C1 segment of cervical spinal cord (tissue), 14 donors: ENCODE measurements at regions not wholly inside any gene's neighbourhood (a gene's known extent, or its start where the extent isn't known, plus 50 kb on each side); places are given as distances from the start of the nearest gene placed in this dataset.

ENCODE experiments used
- DNase-seq, 14 donors: peaks; one replicate each; lab custom pipeline; 2025; lab: John Stamatoyannopoulos, UW

DNA sequence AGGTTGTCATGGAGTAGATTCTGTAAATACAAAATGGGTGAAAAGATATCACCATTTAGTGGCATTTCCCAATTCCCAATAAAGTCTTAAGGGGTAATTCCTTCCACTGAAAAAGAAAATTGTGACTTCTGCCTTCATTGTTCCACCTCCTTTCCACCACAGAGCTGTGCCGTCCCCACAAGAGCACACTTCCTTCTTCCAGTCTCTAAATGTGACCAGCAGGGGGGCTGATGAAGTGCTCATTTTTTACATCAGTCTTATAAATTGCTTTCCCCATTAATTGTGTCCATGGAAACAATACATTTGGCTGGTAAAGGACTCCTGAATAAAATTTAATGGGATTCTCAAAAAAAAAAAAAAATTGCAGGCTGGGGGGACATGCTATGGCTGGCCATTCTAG lies 260.8 kb upstream of the PSMD7 start:
- DNase-seq = no peak

GRCh38 chr16:74034862-74035261 lies 261.8 kb upstream of the PSMD7 start:
- DNase-seq = no peak

- DNase-seq = no peak
Observed at GRCh38 chr16:74034200-74034599, 262.4 kb upstream of the PSMD7 start.

- DNase-seq = no peak
Observed at GRCh38 chr16:74033441-74033995, 263.1 kb upstream of the PSMD7 start.

GRCh38 chr16:74031551-74031950 lies 265.1 kb upstream of the PSMD7 start:
- no peak for DNase-seq

DNA sequence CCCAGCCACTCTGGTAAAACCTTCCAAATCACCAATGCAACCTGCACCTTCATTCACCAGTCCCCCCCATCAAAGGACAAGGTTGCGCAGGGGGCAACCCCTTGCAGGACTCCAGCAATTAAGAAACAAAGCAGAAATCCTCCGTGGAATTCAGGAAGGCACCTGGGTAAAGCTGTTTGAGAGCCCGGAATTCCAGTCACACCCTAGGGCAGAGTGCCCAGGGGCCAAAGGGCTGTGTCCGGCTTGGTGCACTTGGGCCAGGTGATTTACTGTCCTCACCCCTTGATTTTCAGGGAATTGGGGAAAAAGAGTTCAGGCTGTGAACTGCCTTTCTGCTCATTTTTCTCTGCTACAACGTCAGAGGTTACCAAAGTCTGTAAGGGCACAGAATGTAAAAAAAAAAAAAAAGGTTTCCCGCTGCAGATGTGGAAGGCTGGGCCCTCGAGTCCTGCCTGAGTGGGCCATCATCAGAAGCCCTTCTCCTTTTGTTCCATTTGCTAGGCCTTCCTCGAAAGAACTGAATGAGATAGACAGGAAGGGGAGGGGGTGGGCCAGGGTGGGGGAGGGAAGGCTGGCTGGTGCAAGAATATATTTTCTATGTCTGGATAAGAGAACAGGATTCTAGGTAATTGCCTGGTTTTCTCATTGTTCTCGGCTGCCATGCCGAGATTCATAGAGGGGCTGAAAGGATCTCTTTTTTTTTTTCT lies 266.5 kb upstream of the PSMD7 start:
- no peak for DNase-seq

DNA sequence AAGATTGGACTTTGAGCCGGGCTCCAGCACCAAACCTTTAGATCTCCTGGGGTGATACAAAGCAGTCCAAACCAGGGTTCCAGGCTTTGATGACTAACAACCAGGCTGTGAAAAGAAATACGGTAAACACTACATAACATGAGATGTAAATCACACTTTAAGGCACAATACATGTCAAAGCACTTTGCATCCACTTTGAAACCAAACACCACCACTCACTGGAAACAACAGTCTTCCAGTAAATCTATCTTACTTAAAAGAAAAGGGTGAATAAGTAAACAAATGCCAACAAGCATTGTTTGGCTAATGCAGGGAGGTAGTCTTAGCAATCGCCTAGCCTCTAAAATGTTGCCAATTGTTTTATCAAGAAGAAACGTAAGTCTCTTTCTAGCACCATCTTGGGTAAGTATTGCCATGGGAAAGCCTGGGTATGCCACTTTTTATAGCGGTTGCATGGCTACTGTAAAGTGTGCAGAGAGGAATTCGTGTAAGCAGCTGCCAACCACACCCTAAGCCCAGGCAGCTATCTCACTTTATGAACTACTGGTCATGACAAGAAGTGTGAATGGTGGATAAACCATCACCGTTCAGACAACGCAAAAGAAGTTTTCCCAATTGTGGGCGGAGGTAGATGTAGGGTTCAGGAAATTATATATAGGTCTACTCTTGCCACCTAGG lies 267.4 kb upstream of the PSMD7 start:
- DNase-seq = no peak

DNA sequence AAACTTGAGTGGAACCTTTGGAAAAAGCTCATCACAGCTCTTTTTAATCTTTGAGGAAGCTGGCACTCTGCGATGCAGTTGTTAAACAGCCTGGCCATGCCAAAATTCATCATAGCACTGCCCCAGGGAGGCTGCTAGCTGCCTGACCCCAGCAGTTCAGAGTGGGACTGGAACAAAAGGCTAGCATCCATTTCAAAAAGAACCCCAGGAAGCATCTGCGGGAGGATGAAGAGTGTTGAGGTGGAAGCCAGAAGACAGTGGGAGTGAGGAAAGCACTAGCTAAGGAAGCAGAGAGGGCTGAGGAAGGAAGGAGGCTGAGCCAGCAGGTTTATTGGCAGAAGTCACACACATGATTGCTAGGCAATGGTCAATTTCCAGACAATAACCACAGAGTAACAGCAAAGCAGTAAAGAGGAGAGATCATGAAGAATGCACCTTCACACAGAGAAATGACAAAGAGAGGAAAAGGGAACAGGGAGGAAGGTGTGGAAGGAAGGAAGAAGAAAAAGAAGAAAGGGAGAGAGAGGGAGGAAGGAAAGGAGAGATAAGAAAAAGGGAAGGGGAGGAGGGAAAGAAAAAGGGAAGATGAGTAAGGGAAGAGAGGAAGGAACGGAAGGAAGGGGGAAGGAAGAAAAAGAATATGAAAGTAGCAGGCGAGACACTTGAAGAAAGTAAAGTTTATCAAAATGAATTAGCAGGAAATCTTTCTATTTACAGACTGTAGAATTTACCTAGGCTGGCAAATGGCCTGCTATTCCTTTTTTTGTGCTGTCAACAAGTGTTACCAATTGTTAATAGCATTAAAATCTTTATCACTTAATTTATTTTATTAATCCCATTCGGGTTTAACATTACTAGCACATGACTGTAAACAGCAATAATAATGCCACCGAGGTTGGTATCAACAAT lies 270.0 kb upstream of the PSMD7 start:
- DNase-seq = no peak

DNA sequence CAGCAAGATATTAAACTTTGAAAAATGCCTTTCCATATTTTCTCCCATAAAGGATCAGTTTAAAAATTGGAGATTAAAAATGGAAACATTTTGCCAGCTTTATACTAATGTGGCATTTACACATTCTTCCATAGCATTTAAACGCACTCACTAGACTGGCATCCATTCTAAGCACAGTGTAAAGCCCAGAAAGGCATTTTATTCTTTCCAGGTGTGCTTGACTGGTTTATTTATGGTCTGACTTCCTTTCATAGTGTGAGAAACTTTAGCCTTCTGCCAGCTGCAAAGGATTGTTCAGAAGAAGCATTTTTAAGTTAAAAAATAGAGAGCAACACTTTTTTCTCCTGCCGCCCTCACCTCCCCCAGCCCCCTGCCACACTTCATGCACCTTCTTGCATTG lies 271.7 kb upstream of the PSMD7 start:
- no peak for DNase-seq

- DNase-seq = no peak
Observed at GRCh38 chr16:74020095-74020670, 276.4 kb upstream of the PSMD7 start.

DNA sequence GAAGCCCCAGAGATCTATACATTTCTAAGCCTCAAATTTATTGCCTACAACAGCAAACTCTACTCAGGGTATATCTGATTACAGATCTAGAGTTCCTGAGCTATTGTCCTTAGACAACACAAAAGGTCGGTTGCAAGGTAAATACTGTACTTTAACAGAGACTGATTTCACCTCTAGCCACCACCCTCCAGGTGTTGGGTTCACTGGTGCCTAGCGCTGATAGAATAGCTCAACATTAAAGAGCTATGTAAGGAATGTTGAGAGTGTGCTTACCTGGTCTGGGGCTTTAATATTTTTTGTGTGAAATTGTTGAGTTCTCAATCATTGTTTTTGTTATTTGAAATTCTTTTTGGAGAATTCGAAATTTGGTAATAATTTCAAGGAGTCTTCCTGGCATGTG lies 277.0 kb upstream of the PSMD7 start:
- no peak for DNase-seq

GRCh38 chr16:74015953-74016352 lies 280.7 kb upstream of the PSMD7 start:
- no peak for DNase-seq

DNA sequence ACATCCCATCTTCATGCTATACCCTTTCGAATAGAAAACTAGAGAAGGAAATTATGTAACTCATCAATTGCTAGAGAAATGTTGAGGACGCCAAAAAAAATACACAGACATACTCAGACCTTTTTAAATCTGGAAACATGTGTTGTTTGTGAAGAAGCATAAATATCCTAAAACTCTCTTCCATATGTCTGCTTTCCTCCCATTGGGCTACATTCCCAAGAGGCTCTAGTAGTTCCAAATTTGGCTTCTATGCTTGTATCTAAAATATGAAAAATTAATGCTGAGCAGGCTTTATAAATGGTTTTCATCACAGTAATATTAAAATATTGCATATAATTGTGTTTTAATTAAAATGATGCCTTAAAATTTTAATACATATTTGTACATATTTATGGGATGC lies 297.9 kb upstream of the PSMD7 start:
- no peak for DNase-seq

- DNase-seq = peak in 1 of 14 donors; percentile 0
Observed at GRCh38 chr16:73997971-73998370, 298.6 kb upstream of the PSMD7 start.

- no peak for DNase-seq
Observed at GRCh38 chr16:73997340-73997711, 299.3 kb upstream of the PSMD7 start.

- DNase-seq = no peak
Observed at GRCh38 chr16:73996624-73997339, 299.8 kb upstream of the PSMD7 start.

DNA sequence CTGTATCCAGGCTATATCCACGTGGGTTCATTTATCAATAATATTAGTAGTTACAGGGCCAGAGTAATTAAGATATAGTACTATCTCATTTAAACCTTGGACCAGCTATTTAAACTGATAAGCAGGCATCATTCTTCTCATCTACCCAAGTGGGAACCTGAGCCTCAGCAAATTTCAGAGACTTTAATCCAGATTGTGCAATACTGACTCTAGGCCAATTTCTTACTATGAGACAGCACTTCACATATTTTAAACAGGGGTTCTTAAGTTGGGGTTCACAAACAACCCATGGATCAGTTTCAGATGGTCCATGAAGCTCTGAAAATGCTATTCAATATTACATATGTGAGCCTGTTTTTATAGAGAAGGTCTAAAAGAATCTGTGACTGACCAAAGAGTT lies 302.7 kb upstream of the PSMD7 start:
- DNase-seq = no peak

DNA sequence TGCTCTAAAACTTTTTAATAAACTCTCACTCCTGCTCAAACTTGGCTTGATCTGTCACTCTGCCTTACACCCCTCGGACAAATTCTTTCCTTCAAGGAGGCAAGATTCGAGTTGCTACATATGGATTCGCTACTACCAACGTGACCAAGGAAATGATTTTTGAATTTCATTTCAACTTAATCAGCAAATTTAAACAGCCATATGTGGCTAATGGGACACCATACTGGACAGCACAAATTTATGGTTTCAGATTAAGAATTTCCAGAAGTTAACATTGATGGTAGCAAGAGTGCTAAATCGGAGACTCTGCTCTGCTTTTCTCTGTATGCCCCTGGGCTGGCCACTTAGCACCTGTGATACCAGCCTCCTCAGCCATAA lies 318.2 kb upstream of the PSMD7 start:
- DNase-seq = no peak

DNA sequence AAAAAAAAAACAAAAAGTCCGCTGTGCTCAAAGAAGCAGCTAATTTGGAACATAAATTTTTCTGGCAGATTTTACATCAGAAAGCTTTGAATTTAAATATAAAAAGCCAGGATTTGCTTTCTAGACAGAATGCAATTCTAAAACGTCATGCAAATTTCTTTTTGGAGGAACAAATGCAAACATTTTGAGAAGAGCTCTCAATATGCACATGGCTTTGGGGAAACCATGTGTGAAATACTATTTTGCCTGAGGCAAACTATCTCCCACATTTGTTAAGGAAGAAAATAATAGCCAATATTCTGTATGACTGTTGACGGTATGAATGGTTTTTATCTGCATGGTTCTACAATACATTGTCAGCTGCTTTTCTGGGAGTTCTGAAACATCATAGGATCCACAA lies 320.0 kb upstream of the PSMD7 start:
- DNase-seq = no peak

DNA sequence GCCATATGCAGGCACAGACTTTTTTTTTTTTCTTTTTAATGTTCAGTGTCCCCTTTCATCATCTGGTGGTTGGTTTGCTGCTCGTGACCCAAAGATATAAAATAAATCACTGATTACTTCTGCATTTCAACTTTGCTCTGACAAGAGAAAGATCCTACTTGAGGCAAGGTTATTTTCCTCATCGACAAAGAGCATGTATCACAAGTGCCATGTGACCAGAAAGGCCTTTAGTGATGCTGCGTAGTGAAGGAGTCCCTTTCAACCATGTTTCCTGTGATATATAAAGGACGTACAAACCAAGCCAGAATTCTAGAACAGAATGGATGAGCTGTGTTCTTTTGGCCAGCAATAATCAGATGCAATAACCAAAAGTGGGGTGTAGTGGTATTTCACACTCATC lies 323.4 kb upstream of the PSMD7 start:
- no peak for DNase-seq

GRCh38 chr16:73966851-73967250 lies 329.8 kb upstream of the PSMD7 start:
- no peak for DNase-seq
